Caco-2 (cell line): ENCODE measurements at regions not wholly inside any gene's neighbourhood (a gene's known extent, or its start where the extent isn't known, plus 50 kb on each side); places are given as distances from the start of the nearest gene placed in this dataset.

ENCODE experiments used
- BruUV-seq: library from RNA; stranded (reverse); fragments of 400-500 nt; replicated peaks from 2 replicates; lab custom pipeline; 2021; lab: Mats Ljungman, UMichigan
- CTCF ChIA-PET: fragments of 300-600 bp; sonication (Branson Sonifier 250); formaldehyde crosslinking; loops from one replicate; lab custom pipeline; 2022; ENCODE audit warnings: antibody characterized with exemption; lab: Charles Lee
- POLR2A ChIA-PET: fragments of 300-600 bp; sonication (Branson Sonifier 250); formaldehyde crosslinking; loops from one replicate; lab custom pipeline; 2022; ENCODE audit warnings: antibody characterized with exemption; lab: Charles Lee
- DNase-seq, 2 experiments: peaks; one replicate each; pipeline versions ENCODE4 v3.0.0 to v3.0.0-alpha.2; 2020 to 2022
- H3K27me3 ChIP-seq: replicated peaks from 2 replicates; pipeline ENCODE4 v1.6.0; 2011; ENCODE audit warnings: low read length; ENCODE audit not compliant: control insufficient read depth, insufficient read depth
- H3K36me3 ChIP-seq: 2 replicates; pipeline ENCODE4 v1.5.1; 2011; ENCODE audit warnings: low read length; ENCODE audit not compliant: control insufficient read depth, insufficient read depth
- H3K4me1 ChIP-seq: fragments of 250-450 bp; sonication (Bioruptor Pico); 2 replicates; pipeline ENCODE4 v1.5.1; 2020; ENCODE audit warnings: mild to moderate bottlenecking
- H3K4me3 ChIP-seq: 2 replicates; pipeline ENCODE4 v1.5.1; 2011; ENCODE audit warnings: low read depth, mild to moderate bottlenecking, control low read depth, low read length
- H3K9me3 ChIP-seq: fragments of 250-450 bp; sonication (Bioruptor Pico); 2 replicates; pipeline ENCODE4 v1.5.1; 2020; ENCODE audit warnings: mild to moderate bottlenecking, moderate library complexity
- H3K27ac Mint-ChIP-seq: one replicate; pipeline ENCODE4 v1.8.0; 2022; ENCODE audit warnings: mixed read lengths; ENCODE audit not compliant: unreplicated experiment
- H3K27me3 Mint-ChIP-seq: one replicate; pipeline ENCODE4 v1.8.0; 2022; ENCODE audit warnings: mixed read lengths; ENCODE audit not compliant: insufficient read depth, unreplicated experiment
- H3K36me3 Mint-ChIP-seq: one replicate; pipeline ENCODE4 v1.8.0; 2022; ENCODE audit warnings: mild to moderate bottlenecking, mixed read lengths; ENCODE audit not compliant: insufficient read depth, unreplicated experiment
- H3K4me1 Mint-ChIP-seq: one replicate; pipeline ENCODE4 v1.8.0; 2022; ENCODE audit warnings: low read depth, mixed read lengths; ENCODE audit not compliant: unreplicated experiment
- H3K4me3 Mint-ChIP-seq: one replicate; pipeline ENCODE4 v1.8.0; 2022; ENCODE audit warnings: mild to moderate bottlenecking, moderate library complexity, mixed read lengths; ENCODE audit not compliant: unreplicated experiment
- H3K9me3 Mint-ChIP-seq: one replicate; pipeline ENCODE4 v1.8.0; 2022; ENCODE audit warnings: mixed read lengths; ENCODE audit not compliant: unreplicated experiment
- intact Hi-C: fragments of 100-400 bp; cut with micrococcal nuclease; formaldehyde crosslinking; loops from one replicate; pipeline ENCODE4 v1.10.0; 2022; ENCODE audit not compliant: unreplicated experiment
- TF ChIP-seq, protein P1 (sequence below), 2 experiments: fragments of 200-600 bp in 1 of 2; IDR thresholded peaks; 1 replicate in 1 of 2; 2 replicates in 1 of 2; pipeline versions ENCODE4 v1.5.1 to v1.8.0; 2011 to 2022; ENCODE audit warnings: antibody characterized with exemption in 1 of 2, control low read depth in 1 of 2, inconsistent platforms in 1 of 2, low read depth in 1 of 2, low read length in 1 of 2, mild to moderate bottlenecking in 1 of 2, moderate library complexity in 1 of 2; ENCODE audit not compliant: insufficient read depth in 1 of 2, severe bottlenecking in 1 of 2, unreplicated experiment in 1 of 2

DNA sequence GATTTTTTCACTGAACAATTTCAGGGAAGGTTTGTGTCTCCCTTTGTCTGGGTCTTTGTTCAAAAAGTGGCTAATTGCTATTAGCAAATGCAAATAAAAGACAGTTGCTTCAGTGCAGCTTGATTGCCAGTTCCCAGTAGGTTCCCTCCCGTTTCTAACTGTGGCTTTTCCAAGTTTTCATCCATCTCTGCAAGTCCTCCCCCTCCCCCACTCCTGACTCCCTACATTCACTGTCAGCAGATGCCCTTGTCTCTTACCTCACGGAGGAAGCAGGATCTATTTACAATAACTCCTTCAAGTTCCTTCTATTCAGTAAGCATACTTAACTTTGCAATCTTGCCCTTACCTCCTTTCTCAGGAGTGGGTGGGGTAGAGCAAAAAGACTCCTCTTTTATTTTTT, 55.4 kb upstream of the SCEL start:
- BruUV-seq: no TSS peak
- H3K4me3 Mint-ChIP-seq: no peak overlapping the region
- H3K27me3 Mint-ChIP-seq: peaks cover 8% of the 10 kb centered on the region
- H3K4me3 ChIP-seq: no peak overlapping the region
- ChIA-PET CTCF (no interaction called here), POLR2A (no interaction called here)
- no peaks in the 10 kb centered on the region for H3K9me3 ChIP-seq
- no peaks in the 10 kb centered on the region for H3K27me3 ChIP-seq
- no peaks in the 10 kb centered on the region for H3K36me3 ChIP-seq
- intact Hi-C loops: no loop called here
- DNase-seq: no peak
- H3K4me1 ChIP-seq: 0 out of 2 replicates have a peak, but pooled peaks cover 4% of the 10 kb centered on the region
- H3K27ac Mint-ChIP-seq: no peak overlapping the region
- H3K4me1 Mint-ChIP-seq: no peaks in the 10 kb centered on the region
- no peaks in the 10 kb centered on the region for H3K36me3 Mint-ChIP-seq
- H3K9me3 Mint-ChIP-seq: no peaks in the 10 kb centered on the region
- TF ChIP-seq, protein P1, sequence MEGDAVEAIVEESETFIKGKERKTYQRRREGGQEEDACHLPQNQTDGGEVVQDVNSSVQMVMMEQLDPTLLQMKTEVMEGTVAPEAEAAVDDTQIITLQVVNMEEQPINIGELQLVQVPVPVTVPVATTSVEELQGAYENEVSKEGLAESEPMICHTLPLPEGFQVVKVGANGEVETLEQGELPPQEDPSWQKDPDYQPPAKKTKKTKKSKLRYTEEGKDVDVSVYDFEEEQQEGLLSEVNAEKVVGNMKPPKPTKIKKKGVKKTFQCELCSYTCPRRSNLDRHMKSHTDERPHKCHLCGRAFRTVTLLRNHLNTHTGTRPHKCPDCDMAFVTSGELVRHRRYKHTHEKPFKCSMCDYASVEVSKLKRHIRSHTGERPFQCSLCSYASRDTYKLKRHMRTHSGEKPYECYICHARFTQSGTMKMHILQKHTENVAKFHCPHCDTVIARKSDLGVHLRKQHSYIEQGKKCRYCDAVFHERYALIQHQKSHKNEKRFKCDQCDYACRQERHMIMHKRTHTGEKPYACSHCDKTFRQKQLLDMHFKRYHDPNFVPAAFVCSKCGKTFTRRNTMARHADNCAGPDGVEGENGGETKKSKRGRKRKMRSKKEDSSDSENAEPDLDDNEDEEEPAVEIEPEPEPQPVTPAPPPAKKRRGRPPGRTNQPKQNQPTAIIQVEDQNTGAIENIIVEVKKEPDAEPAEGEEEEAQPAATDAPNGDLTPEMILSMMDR (IDR thresholded peaks at IDR 0.05; ENCODE audit: insufficient read depth in 1 of 2, low read depth in 1 of 2, low read length in 1 of 2, severe bottlenecking in 1 of 2, unreplicated experiment in 1 of 2): no peak

DNA sequence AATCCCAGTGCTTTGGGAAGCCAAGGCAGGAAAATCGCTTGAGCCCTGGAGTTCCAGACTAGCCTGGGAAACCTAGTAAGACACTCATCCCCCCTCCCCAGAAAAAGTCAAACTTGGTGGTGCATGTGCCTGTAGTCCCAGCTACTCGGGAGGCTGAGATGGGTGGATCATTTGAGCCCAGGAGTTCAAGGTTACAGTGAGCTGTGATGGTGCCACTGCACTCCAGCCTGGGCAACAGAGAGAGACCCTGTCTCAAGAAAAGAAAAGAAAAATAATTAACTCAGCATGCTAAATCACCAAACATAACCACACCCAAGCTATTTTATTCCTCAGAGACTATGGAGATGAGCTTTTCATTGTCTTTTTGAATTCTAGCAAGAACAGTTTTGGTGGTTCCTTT, 56.2 kb upstream of the SCEL start:
- no peak for DNase-seq
- H3K4me1 Mint-ChIP-seq: no peaks in the 10 kb centered on the region
- ChIA-PET CTCF (interaction anchor here (1.8 to 2.0 kb wide), 2 partner anchors 142 to 153 kb away, joined by 13 to 16 read pairs; partner anchors contain the start of gene MYCBP2), POLR2A (no interaction called here)
- TF ChIP-seq, protein P1 (IDR thresholded peaks at IDR 0.05; ENCODE audit: insufficient read depth in 1 of 2, low read depth in 1 of 2, low read length in 1 of 2, severe bottlenecking in 1 of 2, unreplicated experiment in 1 of 2): no peak
- Histone ChIP-seq H3K36me3 (no peaks in the 10 kb centered on the region), H3K27me3 (no peaks in the 10 kb centered on the region), H3K9me3 (no peaks in the 10 kb centered on the region), H3K4me1 (0 out of 2 replicates have a peak, but pooled peaks cover 4% of the 10 kb centered on the region), H3K4me3 (no peak overlapping the region)
- BruUV-seq: no TSS peak
- H3K27me3 Mint-ChIP-seq: peaks cover 8% of the 10 kb centered on the region
- no peak overlapping the region for H3K4me3 Mint-ChIP-seq
- H3K9me3 Mint-ChIP-seq: no peaks in the 10 kb centered on the region
- intact Hi-C loops: loop anchor here (2.0 to 10.0 kb wide), 2 partner anchors 205 to 425 kb away; no protein-coding TSS in a partner anchor
- no peaks in the 10 kb centered on the region for H3K36me3 Mint-ChIP-seq
- no peak overlapping the region for H3K27ac Mint-ChIP-seq

DNA sequence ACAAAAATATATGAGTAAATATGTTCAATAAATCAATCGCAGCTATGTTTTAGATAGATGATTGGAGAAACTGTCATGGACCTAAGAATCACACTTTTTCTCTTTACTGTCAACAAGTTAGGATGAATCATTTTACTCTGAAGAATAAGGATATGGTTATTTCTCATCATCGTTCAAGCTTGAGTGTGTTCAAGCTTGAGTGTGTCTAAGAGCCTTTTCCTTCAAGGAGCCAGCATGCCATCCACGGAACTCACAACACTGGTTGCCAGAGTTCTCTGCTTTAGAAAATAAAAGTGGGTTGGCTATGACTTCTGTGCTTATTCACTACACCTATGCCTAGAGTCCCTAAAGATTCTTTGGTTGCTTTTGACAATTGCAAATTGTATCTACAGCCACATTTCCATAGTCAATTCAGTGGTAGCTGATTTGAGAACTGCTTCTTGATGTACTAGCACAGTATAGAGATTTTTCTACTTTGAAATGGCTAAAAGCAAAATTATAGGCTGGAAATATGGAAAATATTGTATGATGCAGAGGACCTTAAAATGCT, 58.1 kb upstream of the SCEL start:
- H3K9me3 ChIP-seq: no peaks in the 10 kb centered on the region
- H3K27me3 ChIP-seq: no peaks in the 10 kb centered on the region
- no peaks in the 10 kb centered on the region for H3K36me3 ChIP-seq
- no peaks in the 10 kb centered on the region for H3K9me3 Mint-ChIP-seq
- intact Hi-C loops: loop anchor here (10.0 kb wide), 1 partner anchor 423 kb away; no protein-coding TSS in a partner anchor
- TF ChIP-seq, protein P1 (IDR thresholded peaks at IDR 0.05; ENCODE audit: insufficient read depth in 1 of 2, low read depth in 1 of 2, low read length in 1 of 2, severe bottlenecking in 1 of 2, unreplicated experiment in 1 of 2): no peak
- peaks cover 8% of the 10 kb centered on the region for H3K27me3 Mint-ChIP-seq
- no peak overlapping the region for H3K27ac Mint-ChIP-seq
- no TSS peak for BruUV-seq
- no peaks in the 10 kb centered on the region for H3K4me1 Mint-ChIP-seq
- no peak for DNase-seq
- POLR2A ChIA-PET: no interaction called here
- no peak overlapping the region for H3K4me3 ChIP-seq
- H3K4me1 ChIP-seq: 0 out of 2 replicates have a peak, but pooled peaks cover 4% of the 10 kb centered on the region
- no peak overlapping the region for H3K4me3 Mint-ChIP-seq
- H3K36me3 Mint-ChIP-seq: no peaks in the 10 kb centered on the region
- CTCF ChIA-PET: interaction anchor here (1.2 to 1.6 kb wide), 2 partner anchors 87 to 431 kb away, joined by 3 to 10 read pairs; no protein-coding TSS in a partner anchor
